ENCODE measurements at regions not wholly inside any gene's neighbourhood (a gene's known extent, or its start where the extent isn't known, plus 50 kb on each side); places are given as distances from the start of the nearest gene placed in this dataset.
"Not testable (repeated sequence)": the region's sequence is repeated elsewhere in the genome, so short reads cannot be mapped to it uniquely, and the experiment has no call there.

DNA sequence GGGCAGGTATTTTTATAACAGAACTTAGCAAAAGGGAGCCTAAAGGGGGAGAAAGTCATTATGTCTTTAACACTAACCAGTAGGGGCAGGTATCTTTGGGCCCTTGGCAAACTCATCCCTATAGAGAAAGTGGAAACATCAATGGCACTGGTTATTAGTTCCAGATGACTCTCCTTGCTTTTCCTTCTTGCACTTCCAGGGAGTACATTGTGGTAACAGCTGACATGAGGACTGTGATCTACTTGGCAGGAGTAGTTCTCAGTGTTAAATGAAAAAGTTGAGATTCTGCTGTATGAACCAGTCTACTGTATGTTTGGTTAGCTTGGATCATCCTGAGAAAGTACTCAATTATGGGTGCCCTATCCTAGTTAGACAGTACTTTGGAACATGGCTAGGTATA lies 93.6 kb downstream of the ATXN3L start:
- intact Hi-C loops (cut with micrococcal nuclease) = no loop called here

- intact Hi-C loops (cut with micrococcal nuclease) = no loop called here
Measured at GRCh38 chrX:13223868-13224567, 95.8 kb downstream of the ATXN3L start.

- intact Hi-C loops (cut with micrococcal nuclease) = no loop called here
Measured at GRCh38 chrX:13220916-13221315, 98.9 kb downstream of the ATXN3L start.

DNA sequence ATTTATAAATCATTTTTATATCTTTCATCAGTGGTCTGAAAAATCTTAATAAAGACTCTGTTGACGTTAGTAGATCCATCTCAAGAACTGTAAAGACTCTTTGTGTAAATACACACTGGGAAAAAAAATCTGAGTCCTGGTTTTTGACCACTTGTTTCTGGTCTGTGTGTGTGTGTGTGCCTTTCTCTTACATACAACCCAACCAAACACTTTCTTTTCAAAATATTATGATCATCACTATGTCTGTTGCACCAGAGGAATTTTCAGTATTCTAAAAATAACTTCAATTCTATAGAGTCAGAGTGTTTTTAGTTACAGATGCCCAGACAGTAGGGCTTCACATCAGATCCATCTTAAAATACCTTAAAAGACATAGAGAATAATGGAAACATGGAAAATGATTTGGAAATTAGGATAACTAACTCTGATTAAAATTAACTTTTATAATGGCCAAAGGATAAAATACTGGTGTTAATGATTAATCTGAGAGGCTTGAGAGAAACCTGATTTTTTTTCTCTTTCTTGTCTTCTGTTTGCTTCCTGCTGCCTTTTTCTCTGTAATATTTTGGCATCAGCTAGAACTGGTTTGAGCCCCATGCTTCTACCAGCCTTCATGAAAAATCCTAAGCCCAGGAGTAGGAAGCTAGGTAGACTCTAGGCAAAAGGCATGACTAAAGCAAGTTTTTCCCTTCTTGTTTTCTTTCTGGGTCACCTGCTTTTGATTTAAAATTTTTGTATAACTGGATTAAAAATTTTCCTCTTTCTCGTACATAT lies 99.7 kb downstream of the ATXN3L start:
- intact Hi-C loops (cut with micrococcal nuclease) = no loop called here

DNA sequence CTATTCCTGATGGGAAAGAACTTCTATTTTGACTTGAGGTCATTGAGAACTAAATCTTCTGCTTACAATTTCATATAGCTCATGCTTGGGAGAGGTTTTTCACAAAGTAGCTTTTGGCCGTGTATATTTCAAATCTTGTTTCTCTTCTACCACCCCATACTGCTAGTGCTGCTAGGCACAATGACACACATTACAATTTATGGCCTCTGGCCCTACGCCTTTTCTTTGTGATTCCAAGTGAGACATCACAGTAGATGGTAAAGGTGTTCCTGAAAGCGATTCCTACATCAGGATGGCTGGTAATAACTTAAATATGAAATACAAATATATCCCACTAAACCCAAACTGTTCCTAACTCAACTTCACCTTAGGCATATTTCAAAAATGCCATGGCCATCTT lies 101.1 kb downstream of the ATXN3L start:
- intact Hi-C loops (cut with micrococcal nuclease) = no loop called here

GRCh38 chrX:13216139-13216538 lies 103.7 kb downstream of the ATXN3L start:
- intact Hi-C loops (cut with micrococcal nuclease) = no loop called here

- intact Hi-C loops (cut with micrococcal nuclease) = no loop called here
Measured at GRCh38 chrX:13215729-13216128, 104.1 kb downstream of the ATXN3L start.

GRCh38 chrX:13212191-13212651 lies 107.6 kb downstream of the ATXN3L start:
- intact Hi-C loops (cut with micrococcal nuclease) = no loop called here

DNA sequence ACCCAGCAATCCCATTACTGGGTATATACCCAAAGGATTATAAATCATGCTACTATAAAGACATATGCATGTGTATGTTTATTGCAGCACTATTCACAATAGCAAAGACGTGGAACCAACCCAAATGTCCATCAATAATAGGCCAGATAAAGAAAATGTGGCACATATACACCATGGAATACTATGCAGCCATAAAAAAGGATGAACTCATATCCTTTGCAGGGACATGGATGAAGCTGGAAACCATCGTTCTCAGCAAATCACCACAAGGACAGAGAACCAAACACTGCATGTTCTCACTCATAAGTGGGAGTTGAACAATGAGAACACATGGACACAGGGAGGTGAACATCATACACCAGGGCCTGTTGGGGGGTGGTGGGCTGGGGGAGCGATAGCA lies 109.7 kb downstream of the ATXN3L start:
- intact Hi-C loops (cut with micrococcal nuclease) = not testable (repeated sequence)

- intact Hi-C loops (cut with micrococcal nuclease) = not testable (repeated sequence)
Measured at GRCh38 chrX:13209704-13210103, 110.1 kb downstream of the ATXN3L start.

- intact Hi-C loops (cut with micrococcal nuclease) = no loop called here
Measured at GRCh38 chrX:13208281-13208935, 111.4 kb downstream of the ATXN3L start.

- intact Hi-C loops (cut with micrococcal nuclease) = no loop called here
Measured at GRCh38 chrX:13203271-13203670, 116.6 kb downstream of the ATXN3L start.

DNA sequence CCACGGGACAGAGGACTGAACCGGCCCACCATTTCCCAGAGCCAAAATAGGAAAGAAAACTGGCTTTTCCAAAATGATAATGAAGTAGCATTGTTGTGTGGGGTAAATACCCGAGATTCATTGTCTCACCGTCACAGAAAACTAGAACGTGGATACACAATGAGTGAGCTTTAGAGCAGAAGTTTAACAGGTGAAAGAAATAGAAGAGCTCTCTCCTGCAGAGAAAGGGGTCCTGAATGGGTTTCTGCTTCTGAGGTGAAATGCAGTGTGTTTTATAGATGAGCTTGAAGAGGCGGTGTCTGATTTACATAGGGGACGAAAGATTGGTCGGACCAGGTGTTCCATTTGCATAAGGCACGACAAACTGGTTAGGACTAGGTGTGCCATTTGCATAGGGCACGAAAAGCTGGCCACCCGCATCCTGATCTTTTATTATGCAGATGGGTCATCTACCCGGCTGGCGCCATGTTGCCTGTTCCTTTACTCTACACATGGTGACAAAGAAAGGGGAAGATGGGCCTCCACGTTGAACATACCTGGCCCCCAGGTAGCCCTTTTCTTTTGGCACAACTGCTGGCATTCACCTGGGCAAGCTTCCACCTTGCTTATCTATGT lies 118.1 kb downstream of the ATXN3L start:
- intact Hi-C loops (cut with micrococcal nuclease) = no loop called here

DNA sequence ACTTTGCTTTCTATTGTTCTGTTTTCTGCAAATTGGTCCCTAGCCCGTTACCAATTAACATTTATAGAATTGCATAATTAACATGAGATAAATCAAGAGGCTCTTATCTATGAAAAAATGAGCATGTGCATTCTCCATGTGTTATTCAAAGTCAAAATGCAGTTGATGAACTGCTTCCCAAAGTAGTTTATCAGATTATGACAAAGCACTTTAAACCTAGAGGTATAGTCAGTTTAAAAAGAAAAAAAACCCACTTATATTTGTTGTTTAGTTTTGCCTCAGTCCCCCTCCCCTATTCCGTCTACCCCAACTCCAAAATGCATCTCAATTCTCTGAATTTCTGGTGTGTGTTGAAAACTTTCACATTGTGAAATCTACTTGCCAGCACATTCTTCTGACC lies 119.5 kb downstream of the ATXN3L start:
- intact Hi-C loops (cut with micrococcal nuclease) = no loop called here

GRCh38 chrX:13198762-13199064 lies 121.1 kb downstream of the ATXN3L start:
- intact Hi-C loops (cut with micrococcal nuclease) = no loop called here

DNA sequence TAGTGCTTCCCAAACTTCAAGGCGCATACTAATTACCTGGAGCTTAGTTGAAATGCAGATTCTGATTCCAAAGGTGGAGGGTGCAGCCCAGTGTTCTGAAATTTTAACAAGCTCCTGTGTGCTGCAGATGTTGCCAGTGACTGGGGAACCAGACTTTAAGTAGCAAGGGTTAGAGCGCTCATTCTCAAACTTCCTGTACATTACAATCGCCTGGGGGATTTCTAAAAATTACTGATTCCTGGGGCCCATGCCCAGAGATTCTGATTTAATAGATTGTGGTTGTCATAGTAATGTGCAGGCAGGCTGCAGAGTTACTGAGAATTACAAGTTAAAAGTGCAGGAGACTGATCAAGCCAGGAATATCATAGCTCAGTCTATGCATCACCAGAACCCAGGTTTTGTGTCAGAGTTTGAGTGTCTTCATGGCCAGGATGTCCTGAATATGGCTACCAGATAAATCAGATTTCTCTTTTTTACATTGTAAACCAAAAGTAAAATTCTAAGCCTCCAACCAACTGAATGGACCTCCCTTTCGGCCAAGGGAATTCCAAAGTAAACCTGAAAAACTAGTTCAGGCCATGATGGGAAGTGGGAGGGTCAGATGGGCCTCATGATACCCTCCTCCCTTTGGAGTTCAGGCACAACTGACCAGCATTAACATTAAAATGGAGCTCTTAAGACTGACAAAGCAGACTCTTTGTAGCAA lies 121.6 kb downstream of the ATXN3L start:
- intact Hi-C loops (cut with micrococcal nuclease) = no loop called here

GRCh38 chrX:13196782-13197181 lies 123.1 kb downstream of the ATXN3L start:
- intact Hi-C loops (cut with micrococcal nuclease) = no loop called here

GRCh38 chrX:13195340-13195739 lies 124.5 kb downstream of the ATXN3L start:
- intact Hi-C loops (cut with micrococcal nuclease) = no loop called here

- intact Hi-C loops (cut with micrococcal nuclease) = no loop called here
Measured at GRCh38 chrX:13194291-13195103, 125.4 kb downstream of the ATXN3L start.

DNA sequence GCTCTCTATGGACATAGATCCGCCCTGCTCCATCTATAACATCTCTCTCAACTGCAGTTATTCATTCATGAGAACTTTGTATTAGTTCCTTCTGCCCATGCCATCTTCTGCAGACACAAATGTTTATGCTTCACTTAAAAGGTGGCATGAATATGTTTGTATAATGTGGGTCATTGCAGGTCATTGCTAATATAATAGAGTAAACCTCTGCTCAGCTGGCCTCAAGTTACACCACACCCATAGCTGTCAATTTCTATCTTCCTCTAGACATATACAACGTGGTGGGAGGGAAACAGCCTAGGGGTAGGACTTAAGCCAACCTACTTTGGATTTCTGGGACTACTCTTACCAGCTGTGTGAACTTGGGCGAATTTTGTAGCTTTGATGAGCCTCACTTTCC lies 129.8 kb downstream of the ATXN3L start:
- intact Hi-C loops (cut with micrococcal nuclease) = no loop called here

- intact Hi-C loops (cut with micrococcal nuclease) = no loop called here
Measured at GRCh38 chrX:13189380-13189779, 130.5 kb downstream of the ATXN3L start.
